GM19239 (cell line): ENCODE measurements at regions not wholly inside any gene's neighbourhood (a gene's known extent, or its start where the extent isn't known, plus 50 kb on each side); places are given as distances from the start of the nearest gene placed in this dataset.
"Not testable (repeated sequence)": the region's sequence is repeated elsewhere in the genome, so short reads cannot be mapped to it uniquely, and the experiment has no call there.

Experiments
- DNase-seq: peaks from one replicate; pipeline ENCODE4 v3.0.0; 2011; ENCODE audit warnings: low spot score; ENCODE audit not compliant: insufficient read length
- FAIRE-seq: peaks from 2 replicates; lab custom pipeline; 2011; peaks lifted over from hg19 to GRCh38; lab: Jason Lieb, UNC

GRCh38 chr13:21309542-21310172 lies 133.2 kb downstream of the MRPL57 start:
- FAIRE-seq (no peak), DNase-seq (no peak)

GRCh38 chr13:21310220-21310619 lies 133.8 kb downstream of the MRPL57 start:
- FAIRE-seq (no peak), DNase-seq (no peak)

GRCh38 chr13:21314976-21315375 lies 138.5 kb downstream of the MRPL57 start:
- peak; percentile 76 for FAIRE-seq
- DNase-seq: not testable (repeated sequence)

- FAIRE-seq: no peak
- no peak for DNase-seq
Measured at GRCh38 chr13:21316376-21316775, 139.9 kb downstream of the MRPL57 start.

GRCh38 chr13:21318891-21319532 lies 140.1 kb downstream of the ZDHHC20 start:
- no peak for FAIRE-seq
- DNase-seq: no peak

GRCh38 chr13:21319869-21320641 lies 139.0 kb downstream of the ZDHHC20 start:
- FAIRE-seq: no peak

GRCh38 chr13:21320642-21321034 lies 138.5 kb downstream of the ZDHHC20 start:
- FAIRE-seq (no peak), DNase-seq (no peak)

More at GRCh38 chr13:21319869-21320641, 139.0 kb downstream of the ZDHHC20 start:
- no peak for DNase-seq

- FAIRE-seq (no peak), DNase-seq (no peak)
Measured at GRCh38 chr13:21321269-21321668, 137.8 kb downstream of the ZDHHC20 start.

- no peak for DNase-seq
- FAIRE-seq: no peak
Measured at GRCh38 chr13:21322327-21322965, 136.7 kb downstream of the ZDHHC20 start.
